ENCODE measurements at regions not wholly inside any gene's neighbourhood (a gene's known extent, or its start where the extent isn't known, plus 50 kb on each side); places are given as distances from the start of the nearest gene placed in this dataset.

- TF ChIP-seq YY1 (IDR thresholded peaks at IDR 0.05; ENCODE audit: low read depth) (no peak), TAF1 (IDR thresholded peaks at IDR 0.05; ENCODE audit: low read depth) (no peak), FOXM1 (IDR thresholded peaks at IDR 0.05; ENCODE audit: borderline replicate concordance, low read depth) (no peak), CEBPB (IDR thresholded peaks at IDR 0.05) (no peak), MAX (IDR thresholded peaks at IDR 0.05) (no peak), USF1 (IDR thresholded peaks at IDR 0.05) (no peak)
Observed at GRCh38 chr3:144791034-144791433, 819.4 kb downstream of the DIPK2A start.
